ENCODE measurements at regions not wholly inside any gene's neighbourhood (a gene's known extent, or its start where the extent isn't known, plus 50 kb on each side); places are given as distances from the start of the nearest gene placed in this dataset.

DNA sequence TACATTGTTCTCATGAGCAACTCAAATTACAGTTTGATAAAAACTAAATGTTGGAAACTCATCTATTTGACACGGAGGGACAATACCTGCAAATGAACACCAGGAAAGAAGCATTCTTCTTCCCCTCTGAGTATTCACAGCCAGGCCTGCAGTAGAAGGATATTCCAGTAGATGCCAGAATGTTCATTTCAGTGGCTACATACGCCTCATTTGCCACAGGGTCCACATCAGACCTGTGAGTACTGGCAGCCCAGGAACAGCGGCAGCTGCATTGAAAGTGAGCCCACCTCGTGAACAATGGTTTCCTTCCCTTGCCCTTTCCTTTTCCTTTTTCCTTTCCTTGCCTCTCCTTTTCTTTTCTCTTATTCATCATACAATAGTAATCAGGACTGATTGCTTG is 81.1 kb upstream of the NEIL3 start:
- TF ChIP-seq, protein P1, sequence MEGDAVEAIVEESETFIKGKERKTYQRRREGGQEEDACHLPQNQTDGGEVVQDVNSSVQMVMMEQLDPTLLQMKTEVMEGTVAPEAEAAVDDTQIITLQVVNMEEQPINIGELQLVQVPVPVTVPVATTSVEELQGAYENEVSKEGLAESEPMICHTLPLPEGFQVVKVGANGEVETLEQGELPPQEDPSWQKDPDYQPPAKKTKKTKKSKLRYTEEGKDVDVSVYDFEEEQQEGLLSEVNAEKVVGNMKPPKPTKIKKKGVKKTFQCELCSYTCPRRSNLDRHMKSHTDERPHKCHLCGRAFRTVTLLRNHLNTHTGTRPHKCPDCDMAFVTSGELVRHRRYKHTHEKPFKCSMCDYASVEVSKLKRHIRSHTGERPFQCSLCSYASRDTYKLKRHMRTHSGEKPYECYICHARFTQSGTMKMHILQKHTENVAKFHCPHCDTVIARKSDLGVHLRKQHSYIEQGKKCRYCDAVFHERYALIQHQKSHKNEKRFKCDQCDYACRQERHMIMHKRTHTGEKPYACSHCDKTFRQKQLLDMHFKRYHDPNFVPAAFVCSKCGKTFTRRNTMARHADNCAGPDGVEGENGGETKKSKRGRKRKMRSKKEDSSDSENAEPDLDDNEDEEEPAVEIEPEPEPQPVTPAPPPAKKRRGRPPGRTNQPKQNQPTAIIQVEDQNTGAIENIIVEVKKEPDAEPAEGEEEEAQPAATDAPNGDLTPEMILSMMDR (IDR thresholded peaks at IDR 0.05; ENCODE audit: poor library complexity) = no peak
- TF ChIP-seq EZH2 (IDR thresholded peaks at IDR 0.05; ENCODE audit: borderline replicate concordance) = no peak
- no peak for TF ChIP-seq EZH2phosphoT487 (IDR thresholded peaks at IDR 0.05; ENCODE audit: low read depth, severe bottlenecking, unreplicated experiment)

Measured in hepatocyte (in vitro differentiated cells).